IMR-90 (cell line): ENCODE measurements at regions not wholly inside any gene's neighbourhood (a gene's known extent, or its start where the extent isn't known, plus 50 kb on each side); places are given as distances from the start of the nearest gene placed in this dataset.

Experiments used
- ATAC-seq: fragments of 200-7000 bp; cut with Tn5 transposase; 2 replicates; pipeline ENCODE4 v1.9.1; 2020; ENCODE audit warnings: low read depth, mild to moderate bottlenecking, moderate library complexity
- BruUV-seq: library from RNA; stranded (reverse); fragments of 400-500 nt; replicated peaks from 2 replicates; lab custom pipeline; 2021; lab: Mats Ljungman, UMichigan
- CTCF ChIA-PET: fragments of 300-600 bp; formaldehyde crosslinking; extraction: SDS; loops from one replicate; lab custom pipeline; 2021; ENCODE audit warnings: antibody characterized with exemption; lab: Yijun Ruan, JAX
- POLR2A ChIA-PET: fragments of 300-600 bp; sonication (Branson Sonifier 250); formaldehyde crosslinking; loops from one replicate; lab custom pipeline; 2022; ENCODE audit warnings: antibody characterized with exemption; ENCODE audit not compliant: unreplicated experiment; lab: Charles Lee
- DNase-seq: peaks from one replicate; pipeline ENCODE4 v3.0.0; 2013
- H2AFZ ChIP-seq: replicated peaks from 2 replicates; pipeline ENCODE3; 2013; ENCODE audit warnings: low read length, mild to moderate bottlenecking; ENCODE audit not compliant: poor library complexity
- H2AK5ac ChIP-seq: 2 replicates; pipeline ENCODE4 v1.6.1; 2013; ENCODE audit warnings: low read depth, low read length, inconsistent platforms
- H2AK9ac ChIP-seq: replicated peaks from 2 replicates; pipeline ENCODE3; 2013; ENCODE audit warnings: mild to moderate bottlenecking, low read depth, low read length, moderate library complexity; ENCODE audit not compliant: poor library complexity
- H2BK120ac ChIP-seq: 2 replicates; pipeline ENCODE4 v1.6.1; 2013; ENCODE audit warnings: low read depth, low read length, inconsistent platforms
- H2BK15ac ChIP-seq: 3 replicates; pipeline ENCODE4 v1.6.1; 2013; ENCODE audit warnings: low read depth, low read length, inconsistent platforms
- H2BK20ac ChIP-seq: 2 replicates; pipeline ENCODE4 v1.6.1; 2013; ENCODE audit warnings: low read depth, mild to moderate bottlenecking, inconsistent platforms, low read length, moderate library complexity
- H2BK5ac ChIP-seq: 2 replicates; pipeline ENCODE4 v1.6.1; 2013; ENCODE audit warnings: mild to moderate bottlenecking, low read depth, low read length, inconsistent platforms; ENCODE audit not compliant: poor library complexity, severe bottlenecking
- H3K14ac ChIP-seq: replicated peaks from 2 replicates; pipeline ENCODE4 v1.6.1; 2013; ENCODE audit warnings: low read depth, low read length, inconsistent platforms
- H3K18ac ChIP-seq: 2 replicates; pipeline ENCODE4 v1.6.1; 2013; ENCODE audit warnings: low read depth, low read length, control low read depth
- H3K23ac ChIP-seq: 2 replicates; pipeline ENCODE4 v1.6.1; 2013; ENCODE audit warnings: low read depth, low read length, inconsistent platforms
- H3K27ac ChIP-seq: 2 replicates; pipeline ENCODE4 v1.5.1; 2013; ENCODE audit warnings: mild to moderate bottlenecking, control low read depth, low read length; ENCODE audit not compliant: insufficient read depth
- H3K27me3 ChIP-seq: 2 replicates; pipeline ENCODE4 v1.6.1; 2013; ENCODE audit warnings: low read length; ENCODE audit not compliant: control insufficient read depth, insufficient read depth
- H3K36me3 ChIP-seq: 2 replicates; pipeline ENCODE4 v1.6.1; 2013; ENCODE audit warnings: low read length, mixed read lengths; ENCODE audit not compliant: control insufficient read depth, insufficient read depth
- H3K4ac ChIP-seq: 2 replicates; pipeline ENCODE4 v1.6.1; 2013; ENCODE audit warnings: low read depth, low read length, inconsistent platforms
- H3K4me1 ChIP-seq: 2 replicates; pipeline ENCODE4 v1.6.1; 2013; ENCODE audit warnings: low read length, mixed read lengths; ENCODE audit not compliant: control insufficient read depth, insufficient read depth
- H3K4me2 ChIP-seq: 2 replicates; pipeline ENCODE4 v1.6.1; 2013; ENCODE audit warnings: low read depth, mild to moderate bottlenecking, control low read depth, low read length, moderate library complexity
- H3K4me3 ChIP-seq: 2 replicates; pipeline ENCODE4 v1.5.1; 2013; ENCODE audit warnings: low read depth, mild to moderate bottlenecking, control low read depth, low read length, moderate library complexity; ENCODE audit not compliant: insufficient read depth
- H3K56ac ChIP-seq: 2 replicates; pipeline ENCODE4 v1.6.1; 2013; ENCODE audit warnings: low read length, inconsistent platforms; ENCODE audit not compliant: insufficient read depth; ENCODE audit errors: extremely low read depth
- H3K79me1 ChIP-seq, 2 experiments: 2 replicates each; pipeline ENCODE4 v1.6.1; 2013; ENCODE audit warnings: low read length in 2 of 2, inconsistent platforms in 1 of 2, low read depth in 1 of 2
- H3K9ac ChIP-seq: 2 replicates; pipeline ENCODE4 v1.6.1; 2013; ENCODE audit warnings: low read depth, low read length, control low read depth
- H3K9me1 ChIP-seq: 2 replicates; pipeline ENCODE4 v1.6.1; 2013; ENCODE audit warnings: low read length, inconsistent platforms; ENCODE audit not compliant: insufficient read depth
- H3K9me3 ChIP-seq: 2 replicates; pipeline ENCODE4 v1.6.1; 2013; ENCODE audit warnings: low read length; ENCODE audit not compliant: control insufficient read depth, insufficient read depth
- H4K20me1 ChIP-seq: 2 replicates; pipeline ENCODE4 v1.6.1; 2013; ENCODE audit warnings: low read length, inconsistent platforms; ENCODE audit not compliant: insufficient read depth
- H4K5ac ChIP-seq: 2 replicates; pipeline ENCODE4 v1.6.1; 2013; ENCODE audit warnings: mild to moderate bottlenecking, low read depth, low read length, control low read depth
- H4K8ac ChIP-seq, 2 experiments: 2 replicates each; pipeline ENCODE4 v1.6.1; 2013; ENCODE audit warnings: low read depth in 2 of 2, low read length in 2 of 2, control low read depth in 1 of 2, inconsistent platforms in 1 of 2
- H4K91ac ChIP-seq: 2 replicates; pipeline ENCODE4 v1.6.1; 2013; ENCODE audit warnings: low read depth, low read length, inconsistent platforms; ENCODE audit not compliant: insufficient read depth
- CEBPB ChIP-seq: IDR thresholded peaks from 2 replicates; pipeline ENCODE4 v1.6.1; 2012; ENCODE audit warnings: low read depth, low read length, improper control_type of control experiment
- CHD1 ChIP-seq: IDR thresholded peaks from 2 replicates; pipeline ENCODE4 v1.6.1; 2012; ENCODE audit warnings: low read depth, low read length, improper control_type of control experiment
- FOS ChIP-seq: fragments of 150-350 bp; IDR thresholded peaks from 2 replicates; pipeline ENCODE4 v1.6.1; 2016; ENCODE audit warnings: low read depth, low read length
- MAFK ChIP-seq: IDR thresholded peaks from 2 replicates; pipeline ENCODE4 v1.6.1; 2012; ENCODE audit warnings: low read depth, low read length, improper control_type of control experiment
- MXI1 ChIP-seq: IDR thresholded peaks from 2 replicates; pipeline ENCODE4 v1.6.1; 2012; ENCODE audit warnings: low read depth, mild to moderate bottlenecking, low read length, moderate library complexity, borderline replicate concordance
- NFE2L2 ChIP-seq: fragments of 150-350 bp; IDR thresholded peaks from 2 replicates; pipeline ENCODE4 v1.6.1; 2016; ENCODE audit warnings: low read depth, mild to moderate bottlenecking, low read length
- POLR2A ChIP-seq: IDR thresholded peaks from 2 replicates; pipeline ENCODE4 v1.6.1; 2012; ENCODE audit warnings: mild to moderate bottlenecking, low read depth, low read length
- RCOR1 ChIP-seq: IDR thresholded peaks from 2 replicates; pipeline ENCODE4 v1.6.1; 2012; ENCODE audit warnings: mild to moderate bottlenecking, low read length, improper control_type of control experiment; ENCODE audit not compliant: insufficient replicate concordance
- RFX5 ChIP-seq: IDR thresholded peaks from 2 replicates; pipeline ENCODE4 v1.8.0; 2012; ENCODE audit warnings: low read depth, mild to moderate bottlenecking, low read length, moderate library complexity
- SMC3 ChIP-seq: fragments of 150-350 bp; IDR thresholded peaks from 2 replicates; pipeline ENCODE4 v1.6.1; 2016; ENCODE audit warnings: low read depth, mild to moderate bottlenecking, antibody characterized with exemption, low read length, moderate library complexity
- WGBS, 2 experiments: methylation state at CpG; one replicate each; pipeline versions ENCODE4 v1.1.5 to v1.1.7; 2013; ENCODE audit warnings: missing lambda C conversion rate in 2 of 2; ENCODE audit not compliant: insufficient read length in 1 of 2; ENCODE audit errors: extremely low coverage in 2 of 2; 5-methylcytosine and 5-hydroxymethylcytosine counted together
- dilution Hi-C: fragments of 300-500 bp; cut with HindIII; formaldehyde crosslinking; loops from one replicate; pipeline ENCODE4 v1.14.3; 2018; ENCODE audit warnings: low sequenced_read_pairs; ENCODE audit not compliant: unreplicated experiment
- in situ Hi-C: fragments of 300-500 bp; cut with MboI; formaldehyde crosslinking; loops from 3 replicates; pipeline ENCODE4 v1.14.3; 2019; ENCODE audit warnings: low sequenced_read_pairs, inconsistent platforms, mixed read lengths
- intact Hi-C: fragments of 100-400 bp; cut with micrococcal nuclease; formaldehyde crosslinking; loops from 2 replicates; pipeline ENCODE4 v1.10.0; 2022

DNA sequence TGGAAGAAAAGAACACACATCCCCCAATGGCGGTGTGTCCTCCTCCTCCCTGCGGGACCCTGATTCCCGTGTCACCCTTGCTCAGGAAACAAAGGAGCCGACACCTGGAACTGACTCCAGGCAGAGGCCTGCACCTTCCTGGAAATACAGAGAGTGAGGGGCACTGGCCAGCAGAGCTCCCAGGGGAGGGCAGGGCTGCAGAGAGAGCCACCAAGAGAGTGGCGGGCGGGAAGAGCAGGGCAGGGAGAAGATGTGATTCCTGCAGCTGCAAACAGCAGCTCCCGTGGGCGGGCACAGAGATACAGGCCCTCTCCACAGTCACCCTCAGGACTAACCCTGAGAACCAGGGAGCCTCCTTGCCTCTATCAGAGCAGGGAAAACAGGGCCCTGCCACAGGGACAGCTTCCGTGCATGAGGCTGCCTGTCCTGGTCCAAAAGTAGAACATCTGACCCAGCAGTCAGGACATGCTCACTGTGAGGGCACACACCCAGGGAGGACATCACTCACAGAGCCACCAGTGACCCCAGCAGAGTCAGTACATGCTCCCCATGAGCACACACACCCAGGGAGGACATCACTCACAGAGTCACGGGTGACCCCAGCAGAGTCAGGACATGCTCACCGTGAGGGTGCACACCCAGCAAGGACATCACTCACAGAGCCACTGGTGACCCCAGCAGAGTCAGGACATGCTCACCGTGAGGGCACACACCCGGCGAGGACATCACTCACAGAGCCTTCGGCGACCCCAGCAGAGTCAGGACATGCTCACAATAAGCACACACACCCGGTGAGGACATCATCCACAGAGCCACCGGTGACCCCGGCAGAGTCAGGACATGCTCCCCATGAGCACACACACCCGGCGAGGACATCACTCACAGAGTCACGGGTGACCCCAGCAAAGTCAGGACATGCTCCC lies 193.1 kb downstream of the DLL1 start (continued):
- TF ChIP-seq CHD1, result no peak

DNA sequence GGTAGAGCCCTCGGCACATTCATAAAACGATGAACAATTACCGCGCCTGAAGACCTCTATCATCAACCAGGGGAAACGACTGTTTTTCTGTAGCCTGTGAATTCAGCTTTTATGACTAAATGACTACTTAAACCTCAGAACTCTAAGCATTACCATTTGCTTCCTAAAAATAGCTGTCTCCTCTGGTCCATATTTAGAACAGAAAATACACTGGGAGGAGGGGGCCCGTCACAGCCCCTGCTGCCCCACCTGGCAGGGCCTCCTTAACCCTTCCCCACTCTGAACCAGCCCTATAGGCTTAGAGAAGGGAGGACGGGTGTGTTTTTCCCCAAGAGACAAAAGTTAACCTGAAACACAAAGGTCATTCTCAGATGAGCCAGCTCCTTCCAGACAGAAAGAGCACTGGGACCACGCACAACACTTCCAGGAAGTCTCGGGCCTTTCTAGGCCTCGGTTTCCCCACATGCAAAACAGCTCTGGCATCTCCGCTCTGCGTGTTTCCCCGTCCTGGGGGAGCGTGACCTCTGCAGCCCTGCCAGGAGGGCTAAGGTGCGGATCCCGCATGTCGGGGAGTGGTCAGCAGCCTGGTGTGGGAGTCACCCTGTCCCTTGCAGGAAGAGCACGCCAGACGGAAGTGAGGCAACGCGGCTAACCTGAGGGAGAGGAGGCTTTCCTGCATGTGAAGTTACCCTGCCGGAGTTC lies 193.9 kb downstream of the DLL1 start:
- peaks cover 73% of the 10 kb centered on the region for H3K9me3 ChIP-seq
- intact Hi-C loops, result no loop called here

More for the DNA sequence above, 193.9 kb downstream of the DLL1 start:
- no peak overlapping the region for H3K18ac ChIP-seq
- H3K79me1 ChIP-seq, result no peaks in the 10 kb centered on the region
- no peak overlapping the region for H4K5ac ChIP-seq
- no peak overlapping the region for H2AFZ ChIP-seq
- BruUV-seq, result no TSS peak
- H4K8ac ChIP-seq, result no peak overlapping the region
- no peak overlapping the region for H2AK5ac ChIP-seq
- CTCF ChIA-PET, result no interaction called here
- ATAC-seq (no peak), DNase-seq (no peak)
- H2BK5ac ChIP-seq, result no peak overlapping the region
- in situ Hi-C loops (no loop called here), dilution Hi-C loops (no loop called here)
- TF ChIP-seq CHD1, result no peak
- no peak for TF ChIP-seq MXI1
- no peak for TF ChIP-seq POLR2A
- no peak for TF ChIP-seq RCOR1
- TF ChIP-seq MAFK, result no peak
- TF ChIP-seq CEBPB, result no peak
- TF ChIP-seq FOS, result no peak
- TF ChIP-seq SMC3, result no peak
- TF ChIP-seq RFX5, result no peak
- no peak for TF ChIP-seq NFE2L2
- no peaks in the 10 kb centered on the region for H3K36me3 ChIP-seq
- H3K27ac ChIP-seq, result no peak overlapping the region
- no peak overlapping the region for H2BK120ac ChIP-seq
- no peak overlapping the region for H3K4ac ChIP-seq
- H3K14ac ChIP-seq, result no peak overlapping the region
- H4K91ac ChIP-seq, result no peak overlapping the region
- H3K9me1 ChIP-seq, result no peaks in the 10 kb centered on the region
- H3K27me3 ChIP-seq, result no peaks in the 10 kb centered on the region
- H2AK9ac ChIP-seq, result no peak overlapping the region
- no peak overlapping the region for H3K4me2 ChIP-seq
- POLR2A ChIA-PET, result no interaction called here
- H3K9ac ChIP-seq, result no peak overlapping the region
- no peak overlapping the region for H2BK15ac ChIP-seq
- H3K23ac ChIP-seq, result no peak overlapping the region
- no peak overlapping the region for H3K56ac ChIP-seq
- no peaks in the 10 kb centered on the region for H4K20me1 ChIP-seq
- whole genome bisulfite sequencing, 2 experiments, result 63% methylated on average over 8 of the region's 22 CpGs; no CpG with 5 or more reads in 1 of the 2 experiments
- no peaks in the 10 kb centered on the region for H3K4me1 ChIP-seq
- H3K4me3 ChIP-seq, result no peak overlapping the region
- no peak overlapping the region for H2BK20ac ChIP-seq
